H9 (cell line): ENCODE measurements at regions not wholly inside any gene's neighbourhood (a gene's known extent, or its start where the extent isn't known, plus 50 kb on each side); places are given as distances from the start of the nearest gene placed in this dataset.

Experiments
- DNase-seq: peaks from one replicate; pipeline ENCODE4 v3.0.0-alpha.2; 2017
- H2AFZ ChIP-seq: one replicate; pipeline ENCODE4 v1.6.1; 2013; ENCODE audit warnings: mild to moderate bottlenecking, low read length, control low read depth, moderate library complexity
- H2AK5ac ChIP-seq: 2 replicates; pipeline ENCODE4 v1.6.1; 2013; ENCODE audit warnings: low read length, control low read depth, mixed read lengths; ENCODE audit not compliant: insufficient read length
- H2BK120ac ChIP-seq: one replicate; pipeline ENCODE4 v1.6.1; 2013; ENCODE audit warnings: low read depth, mild to moderate bottlenecking, low read length, control low read depth, inconsistent platforms; ENCODE audit not compliant: poor library complexity, severe bottlenecking
- H2BK12ac ChIP-seq: 2 replicates; pipeline ENCODE4 v1.6.1; 2013; ENCODE audit warnings: low read length, control low read depth, mixed read lengths, low read depth; ENCODE audit not compliant: insufficient read length
- H2BK15ac ChIP-seq: 2 replicates; pipeline ENCODE4 v1.6.1; 2013; ENCODE audit warnings: low read depth, low read length, control low read depth
- H2BK20ac ChIP-seq: one replicate; pipeline ENCODE4 v1.6.1; 2013; ENCODE audit warnings: low read depth, mild to moderate bottlenecking, low read length, control low read depth, inconsistent platforms; ENCODE audit not compliant: poor library complexity, severe bottlenecking
- H2BK5ac ChIP-seq: 2 replicates; pipeline ENCODE4 v1.6.1; 2013; ENCODE audit warnings: low read length, control low read depth, mixed read lengths; ENCODE audit not compliant: insufficient read length
- H3K14ac ChIP-seq: 2 replicates; pipeline ENCODE4 v1.6.1; 2013; ENCODE audit warnings: low read length, control low read depth; ENCODE audit not compliant: insufficient read depth
- H3K18ac ChIP-seq: 2 replicates; pipeline ENCODE4 v1.6.1; 2013; ENCODE audit warnings: low read depth, mild to moderate bottlenecking, mixed read lengths, low read length, control low read depth; ENCODE audit not compliant: insufficient read length
- H3K23ac ChIP-seq: 2 replicates; pipeline ENCODE4 v1.6.1; 2013; ENCODE audit warnings: low read length, control low read depth, mixed read lengths, low read depth; ENCODE audit not compliant: insufficient read length
- H3K23me2 ChIP-seq: 2 replicates; pipeline ENCODE4 v1.6.1; 2013; ENCODE audit warnings: low read depth, mild to moderate bottlenecking, mixed read lengths, low read length, control low read depth; ENCODE audit not compliant: insufficient read length, poor library complexity, severe bottlenecking
- H3K27ac ChIP-seq: 2 replicates; pipeline ENCODE4 v1.5.1; 2013; ENCODE audit warnings: low read length, control low read depth, mixed read lengths, low read depth; ENCODE audit not compliant: insufficient read length
- H3K27me3 ChIP-seq: 2 replicates; pipeline ENCODE4 v1.6.1; 2013; ENCODE audit warnings: low read length, control low read depth, inconsistent platforms; ENCODE audit not compliant: insufficient read depth
- H3K4ac ChIP-seq: 2 replicates; pipeline ENCODE4 v1.6.1; 2013; ENCODE audit warnings: low read depth, mild to moderate bottlenecking, control low read depth, inconsistent platforms, low read length, moderate library complexity
- H3K4me1 ChIP-seq: 2 replicates; pipeline ENCODE4 v1.6.1; 2013; ENCODE audit warnings: low read length, control low read depth, inconsistent platforms; ENCODE audit not compliant: insufficient read depth
- H3K4me2 ChIP-seq: 2 replicates; pipeline ENCODE4 v1.6.1; 2013; ENCODE audit warnings: low read length, control low read depth, mixed read lengths; ENCODE audit not compliant: insufficient read length, insufficient read depth
- H3K56ac ChIP-seq: 2 replicates; pipeline ENCODE4 v1.6.1; 2013; ENCODE audit warnings: low read depth, mild to moderate bottlenecking, mixed read lengths, low read length, control low read depth; ENCODE audit not compliant: insufficient read length
- H3K79me1 ChIP-seq: 2 replicates; pipeline ENCODE4 v1.6.1; 2013; ENCODE audit warnings: low read depth, mild to moderate bottlenecking, moderate library complexity, low read length, control low read depth, inconsistent platforms; ENCODE audit not compliant: insufficient read depth, poor library complexity, severe bottlenecking
- H3K79me2 ChIP-seq: 2 replicates; pipeline ENCODE4 v1.6.1; 2013; ENCODE audit warnings: low read length, control low read depth, inconsistent platforms; ENCODE audit not compliant: insufficient read depth
- H3K9ac ChIP-seq: 2 replicates; pipeline ENCODE4 v1.6.1; 2013; ENCODE audit warnings: low read length, control low read depth, mixed read lengths; ENCODE audit not compliant: insufficient read length; ENCODE audit errors: extremely low read depth
- H3K9me3 ChIP-seq: one replicate; pipeline ENCODE4 v1.6.1; 2013; ENCODE audit warnings: low read depth, low read length, inconsistent platforms; ENCODE audit not compliant: control insufficient read depth
- H3T11ph ChIP-seq: one replicate; pipeline ENCODE4 v1.6.1; 2013; ENCODE audit warnings: mild to moderate bottlenecking, low read length, control low read depth, inconsistent platforms
- H4K20me1 ChIP-seq: one replicate; pipeline ENCODE4 v1.6.1; 2013; ENCODE audit not compliant: control insufficient read depth, insufficient read length, insufficient read depth
- H4K5ac ChIP-seq: 2 replicates; pipeline ENCODE4 v1.6.1; 2013; ENCODE audit warnings: low read depth, mild to moderate bottlenecking, mixed read lengths, low read length, control low read depth; ENCODE audit not compliant: insufficient read length
- H4K8ac ChIP-seq: replicated peaks from 2 replicates; pipeline ENCODE4 v1.6.1; 2013; ENCODE audit warnings: low read length, control low read depth, mixed read lengths, low read depth; ENCODE audit not compliant: insufficient read length
- H4K91ac ChIP-seq: 2 replicates; pipeline ENCODE4 v1.6.1; 2013; ENCODE audit warnings: low read depth, mild to moderate bottlenecking, moderate library complexity, mixed read lengths, low read length, control low read depth; ENCODE audit not compliant: insufficient read length
- H3K27ac Mint-ChIP-seq, 3 experiments: 2 replicates in 2 of 3; 3 replicates in 1 of 3; pipeline ENCODE4 v1.8.0; 2020 to 2021; ENCODE audit warnings: mixed read lengths in 3 of 3, mild to moderate bottlenecking in 1 of 3, moderate library complexity in 1 of 3
- H3K27me3 Mint-ChIP-seq: 2 replicates; pipeline ENCODE4 v1.8.0; 2021; ENCODE audit warnings: low read depth, mild to moderate bottlenecking, moderate library complexity, mixed read lengths
- H3K36me3 Mint-ChIP-seq, 3 experiments: 2 replicates in 2 of 3; 3 replicates in 1 of 3; pipeline ENCODE4 v1.8.0; 2020 to 2021; ENCODE audit warnings: low read depth in 3 of 3, mixed read lengths in 3 of 3; ENCODE audit not compliant: insufficient read depth in 1 of 3
- H3K4me1 Mint-ChIP-seq, 2 experiments: 2 replicates each; pipeline ENCODE4 v1.8.0; 2020; ENCODE audit warnings: mixed read lengths in 2 of 2
- H3K4me3 Mint-ChIP-seq, 2 experiments: 2 replicates in 1 of 2; 3 replicates in 1 of 2; pipeline ENCODE4 v1.8.0; 2020 to 2021; ENCODE audit warnings: mild to moderate bottlenecking in 2 of 2, mixed read lengths in 2 of 2, moderate library complexity in 1 of 2
- H3K9me3 Mint-ChIP-seq, 2 experiments: 2 replicates in 1 of 2; 3 replicates in 1 of 2; pipeline ENCODE4 v1.8.0; 2020; ENCODE audit warnings: mild to moderate bottlenecking in 2 of 2, mixed read lengths in 2 of 2, moderate library complexity in 1 of 2
- CTCF ChIP-seq: fragments of 200-600 bp; sonication (generic); conservative IDR thresholded peaks from 3 replicates; pipeline ENCODE4 v1.8.0; 2021; ENCODE audit warnings: antibody characterized with exemption, mild to moderate bottlenecking
- WGBS: extraction: QIAGEN DNeasy Blood & Tissue Kit; methylation state at CpG from one replicate; pipeline ENCODE4 v1.1.7; 2013; ENCODE audit warnings: missing lambda C conversion rate, low lambda C conversion rate, mixed read lengths; ENCODE audit not compliant: insufficient read length; ENCODE audit errors: extremely low coverage; 5-methylcytosine and 5-hydroxymethylcytosine counted together

GRCh38 chr13:106118996-106119395 is 416.5 kb downstream of the EFNB2 start:
- H3K27ac Mint-ChIP-seq: peak overlapping the region in 2 of 3 experiments; percentile 72 to 85; a peak in 4 of 7 replicates
- no peak for DNase-seq

More at GRCh38 chr13:106118996-106119395, 416.5 kb downstream of the EFNB2 start:
- no peak overlapping the region for H3K27ac ChIP-seq
- H2BK12ac ChIP-seq: no peak overlapping the region
- no peak overlapping the region for H2BK5ac ChIP-seq
- 0 out of 2 replicates have a peak, but pooled peaks cover 4% of the 10 kb centered on the region for H3K4me1 ChIP-seq
- no peak overlapping the region for H3T11ph ChIP-seq
- no peak overlapping the region for H3K23ac ChIP-seq
- H2AK5ac ChIP-seq: no peak overlapping the region
- Mint-ChIP-seq H3K4me1 (peaks cover 15 to 19% of the 10 kb centered on the region in 2 experiments), H3K36me3 (no peaks in the 10 kb centered on the region; a peak in 2 of 7 replicates), H3K9me3 (peaks cover 0 to 2% of the 10 kb centered on the region in 2 experiments; a peak in 1 of 5 replicates), H3K27me3 (no peaks in the 10 kb centered on the region), H3K4me3 (no peak overlapping the region)
- H4K20me1 ChIP-seq: no peaks in the 10 kb centered on the region
- no peak overlapping the region for H3K9ac ChIP-seq
- H3K4ac ChIP-seq: no peak overlapping the region
- no peak overlapping the region for H2AFZ ChIP-seq
- no peak for TF ChIP-seq CTCF
- no peak overlapping the region for H3K14ac ChIP-seq
- H3K56ac ChIP-seq: no peak overlapping the region
- no peak overlapping the region for H3K4me2 ChIP-seq
- H3K18ac ChIP-seq: no peak overlapping the region
- no peaks in the 10 kb centered on the region for H3K27me3 ChIP-seq
- no peaks in the 10 kb centered on the region for H3K79me2 ChIP-seq
- no peak overlapping the region for H2BK20ac ChIP-seq
- H4K5ac ChIP-seq: no peak overlapping the region
- H2BK120ac ChIP-seq: no peak overlapping the region
- no peaks in the 10 kb centered on the region for H3K9me3 ChIP-seq
- no peak overlapping the region for H4K8ac ChIP-seq
- no peaks in the 10 kb centered on the region for H3K23me2 ChIP-seq
- no peak overlapping the region for H2BK15ac ChIP-seq
- H4K91ac ChIP-seq: no peak overlapping the region
- H3K79me1 ChIP-seq: no peaks in the 10 kb centered on the region
- no CpG with 5 or more reads among the region's 10 CpGs for WGBS
